HepG2 (cell line): ENCODE measurements at regions not wholly inside any gene's neighbourhood (a gene's known extent, or its start where the extent isn't known, plus 50 kb on each side); places are given as distances from the start of the nearest gene placed in this dataset.

Experiments
- FOXA1 ChIP-seq, 2 experiments: fragments of 450-650 bp in 1 of 2; sonication (generic) in 1 of 2; formaldehyde crosslinking in 1 of 2; IDR thresholded peaks; 2 replicates each; pipeline versions ENCODE4 v1.4.0 to v1.6.1; 2016 to 2020; ENCODE audit warnings: missing genetic modification reagents in 1 of 2
- GTF2F1 ChIP-seq: fragments of 150-350 bp; IDR thresholded peaks from 2 replicates; pipeline ENCODE4 v1.6.1; 2014; ENCODE audit warnings: low read length
- TF ChIP-seq, protein P1 (sequence below): IDR thresholded peaks from 2 replicates; pipeline ENCODE4 v1.6.1; 2016; ENCODE audit warnings: control low read depth

- TF ChIP-seq GTF2F1 (no peak), FOXA1 (IDR thresholded peaks at IDR 0.05) (no peak), FOXA1 (CRISPR knock-in tag; IDR thresholded peaks at IDR 0.05) (no peak)
- TF ChIP-seq, protein P1, sequence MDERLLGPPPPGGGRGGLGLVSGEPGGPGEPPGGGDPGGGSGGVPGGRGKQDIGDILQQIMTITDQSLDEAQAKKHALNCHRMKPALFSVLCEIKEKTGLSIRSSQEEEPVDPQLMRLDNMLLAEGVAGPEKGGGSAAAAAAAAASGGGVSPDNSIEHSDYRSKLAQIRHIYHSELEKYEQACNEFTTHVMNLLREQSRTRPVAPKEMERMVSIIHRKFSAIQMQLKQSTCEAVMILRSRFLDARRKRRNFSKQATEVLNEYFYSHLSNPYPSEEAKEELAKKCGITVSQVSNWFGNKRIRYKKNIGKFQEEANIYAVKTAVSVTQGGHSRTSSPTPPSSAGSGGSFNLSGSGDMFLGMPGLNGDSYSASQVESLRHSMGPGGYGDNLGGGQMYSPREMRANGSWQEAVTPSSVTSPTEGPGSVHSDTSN (CRISPR knock-in tag), result no peak
These were observed 63.6 kb upstream of the TBCA start for GRCh38 chr5:77839691-77840090.
